ENCODE measurements at regions not wholly inside any gene's neighbourhood (a gene's known extent, or its start where the extent isn't known, plus 50 kb on each side); places are given as distances from the start of the nearest gene placed in this dataset.
"Not testable (repeated sequence)": the region's sequence is repeated elsewhere in the genome, so short reads cannot be mapped to it uniquely, and the experiment has no call there.

DNA sequence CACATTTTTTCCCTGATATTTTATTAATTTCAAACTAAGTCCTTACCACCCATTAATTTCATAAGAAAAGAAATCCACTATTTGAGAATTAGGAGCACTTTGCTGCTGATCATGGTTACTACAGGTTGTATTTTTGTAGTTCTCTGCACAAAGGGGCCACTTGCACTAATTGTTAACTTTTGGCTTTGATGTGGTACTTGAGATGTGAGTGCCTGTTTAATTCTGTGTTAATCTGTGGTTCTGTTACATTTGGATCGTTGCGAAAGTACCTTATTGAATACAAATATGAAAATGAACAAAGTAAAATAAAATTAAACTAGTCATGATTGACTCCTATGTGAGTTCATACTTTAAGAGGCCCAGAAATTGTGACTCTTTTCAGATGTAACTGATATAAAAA is 374.9 kb upstream of the RGS6 start:
- Mint-ChIP-seq H3K27ac (no peak overlapping the region), H3K4me1 (peaks cover 9 to 11% of the 10 kb centered on the region in 2 experiments), H3K9me3 (no peaks in the 10 kb centered on the region), H3K27me3 (ENCODE audit: low read depth) (no peaks in the 10 kb centered on the region), H3K36me3 (ENCODE audit: insufficient read depth in 1 of 3, low read depth in 3 of 3) (no peaks in the 10 kb centered on the region), H3K4me3 (no peak overlapping the region)
- no peak overlapping the region for H3K27ac ChIP-seq (ENCODE audit: insufficient read length, low read depth, low read length)
- H3K4me2 ChIP-seq (ENCODE audit: insufficient read depth, insufficient read length, low read length), result no peak overlapping the region
- H3K4me1 ChIP-seq (ENCODE audit: insufficient read depth, low read length), result no peaks in the 10 kb centered on the region; the same call in 1 of the 2 replicates
- H3K18ac ChIP-seq (ENCODE audit: insufficient read length, low read depth, low read length), result no peak overlapping the region
- TF ChIP-seq, protein P1, sequence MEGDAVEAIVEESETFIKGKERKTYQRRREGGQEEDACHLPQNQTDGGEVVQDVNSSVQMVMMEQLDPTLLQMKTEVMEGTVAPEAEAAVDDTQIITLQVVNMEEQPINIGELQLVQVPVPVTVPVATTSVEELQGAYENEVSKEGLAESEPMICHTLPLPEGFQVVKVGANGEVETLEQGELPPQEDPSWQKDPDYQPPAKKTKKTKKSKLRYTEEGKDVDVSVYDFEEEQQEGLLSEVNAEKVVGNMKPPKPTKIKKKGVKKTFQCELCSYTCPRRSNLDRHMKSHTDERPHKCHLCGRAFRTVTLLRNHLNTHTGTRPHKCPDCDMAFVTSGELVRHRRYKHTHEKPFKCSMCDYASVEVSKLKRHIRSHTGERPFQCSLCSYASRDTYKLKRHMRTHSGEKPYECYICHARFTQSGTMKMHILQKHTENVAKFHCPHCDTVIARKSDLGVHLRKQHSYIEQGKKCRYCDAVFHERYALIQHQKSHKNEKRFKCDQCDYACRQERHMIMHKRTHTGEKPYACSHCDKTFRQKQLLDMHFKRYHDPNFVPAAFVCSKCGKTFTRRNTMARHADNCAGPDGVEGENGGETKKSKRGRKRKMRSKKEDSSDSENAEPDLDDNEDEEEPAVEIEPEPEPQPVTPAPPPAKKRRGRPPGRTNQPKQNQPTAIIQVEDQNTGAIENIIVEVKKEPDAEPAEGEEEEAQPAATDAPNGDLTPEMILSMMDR (conservative IDR thresholded peaks at IDR 0.05), result no peak
- no peak overlapping the region for H3K56ac ChIP-seq (ENCODE audit: insufficient read length, low read depth, low read length)
- H3K9me3 ChIP-seq (ENCODE audit: control insufficient read depth, low read depth, low read length), result no peaks in the 10 kb centered on the region
- no peak overlapping the region for H2AFZ ChIP-seq (ENCODE audit: low read length)
- no peak overlapping the region for H2AK5ac ChIP-seq (ENCODE audit: insufficient read length, low read length)
- H3K9ac ChIP-seq (ENCODE audit: extremely low read depth, insufficient read length, low read length), result no peak overlapping the region
- H2BK5ac ChIP-seq (ENCODE audit: insufficient read length, low read length), result no peak overlapping the region
- H4K5ac ChIP-seq (ENCODE audit: insufficient read length, low read depth, low read length), result no peak overlapping the region
- no peaks in the 10 kb centered on the region for H3K79me1 ChIP-seq (ENCODE audit: insufficient read depth, low read depth, low read length, poor library complexity, severe bottlenecking)
- no peak for DNase-seq
- no peak overlapping the region for H2BK120ac ChIP-seq (ENCODE audit: low read depth, low read length, poor library complexity, severe bottlenecking)
- H3K27me3 ChIP-seq (ENCODE audit: insufficient read depth, low read length), result no peaks in the 10 kb centered on the region
- H3K4ac ChIP-seq (ENCODE audit: low read depth, low read length), result no peak overlapping the region
- no peak overlapping the region for H3K23ac ChIP-seq (ENCODE audit: insufficient read length, low read depth, low read length)
- H3T11ph ChIP-seq (ENCODE audit: low read length), result no peak overlapping the region
- H4K91ac ChIP-seq (ENCODE audit: insufficient read length, low read depth, low read length), result no peak overlapping the region
- no peak overlapping the region for H4K8ac ChIP-seq (replicated peaks; ENCODE audit: insufficient read length, low read depth, low read length)
- H2BK12ac ChIP-seq (ENCODE audit: insufficient read length, low read depth, low read length), result no peak overlapping the region
- no peaks in the 10 kb centered on the region for H4K20me1 ChIP-seq (ENCODE audit: control insufficient read depth, insufficient read depth, insufficient read length)
- H2BK15ac ChIP-seq (ENCODE audit: low read depth, low read length), result no peak overlapping the region
- no peak overlapping the region for H2BK20ac ChIP-seq (ENCODE audit: low read depth, low read length, poor library complexity, severe bottlenecking)
- no CpG with 5 or more reads among the region's 2 CpGs for WGBS (ENCODE audit: extremely low coverage, insufficient read length, low lambda C conversion rate)
- no peaks in the 10 kb centered on the region for H3K23me2 ChIP-seq (ENCODE audit: insufficient read length, low read depth, low read length, poor library complexity, severe bottlenecking)
- H3K14ac ChIP-seq (ENCODE audit: insufficient read depth, low read length), result no peak overlapping the region
- no peaks in the 10 kb centered on the region for H3K79me2 ChIP-seq (ENCODE audit: insufficient read depth, low read length)

DNA sequence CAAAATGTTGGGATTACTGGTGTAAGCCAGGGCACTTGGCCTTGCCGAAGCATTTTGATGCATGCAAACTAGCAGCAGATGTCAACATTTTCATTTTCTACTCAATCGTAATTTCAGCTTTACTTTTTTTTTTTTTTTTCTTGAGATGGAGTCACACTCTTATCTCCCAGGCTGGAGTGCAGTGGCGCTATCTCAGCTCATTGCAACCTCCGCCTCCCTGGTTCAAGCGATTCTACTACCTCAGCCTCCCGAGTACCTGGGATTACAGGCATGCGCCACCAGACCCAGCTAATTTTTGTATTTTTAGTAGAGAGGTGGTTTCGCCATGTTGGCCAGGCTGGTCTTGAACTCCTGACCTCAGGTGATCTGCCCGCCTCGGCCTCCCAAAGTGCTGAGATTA is 373.3 kb upstream of the RGS6 start:
- not testable (repeated sequence) for H3K4me3 Mint-ChIP-seq; DNase-seq; H3K27ac Mint-ChIP-seq; H3K4me2 ChIP-seq (ENCODE audit: insufficient read depth, insufficient read length, low read length); H3K14ac ChIP-seq (ENCODE audit: insufficient read depth, low read length); H3K9me3 ChIP-seq (ENCODE audit: control insufficient read depth, low read depth, low read length); H2AK5ac ChIP-seq (ENCODE audit: insufficient read length, low read length); H3T11ph ChIP-seq (ENCODE audit: low read length); H3K27me3 ChIP-seq (ENCODE audit: insufficient read depth, low read length); H2BK5ac ChIP-seq (ENCODE audit: insufficient read length, low read length); H3K23ac ChIP-seq (ENCODE audit: insufficient read length, low read depth, low read length); H3K36me3 Mint-ChIP-seq (ENCODE audit: insufficient read depth in 1 of 3, low read depth in 3 of 3); H3K79me2 ChIP-seq (ENCODE audit: insufficient read depth, low read length); H3K27ac ChIP-seq (ENCODE audit: insufficient read length, low read depth, low read length); H2BK15ac ChIP-seq (ENCODE audit: low read depth, low read length); H3K27me3 Mint-ChIP-seq (ENCODE audit: low read depth); H3K9ac ChIP-seq (ENCODE audit: extremely low read depth, insufficient read length, low read length); H3K4me1 ChIP-seq (ENCODE audit: insufficient read depth, low read length); H4K5ac ChIP-seq (ENCODE audit: insufficient read length, low read depth, low read length); H2AFZ ChIP-seq (ENCODE audit: low read length); H3K79me1 ChIP-seq (ENCODE audit: insufficient read depth, low read depth, low read length, poor library complexity, severe bottlenecking); H2BK20ac ChIP-seq (ENCODE audit: low read depth, low read length, poor library complexity, severe bottlenecking); H4K91ac ChIP-seq (ENCODE audit: insufficient read length, low read depth, low read length); H3K56ac ChIP-seq (ENCODE audit: insufficient read length, low read depth, low read length); H4K20me1 ChIP-seq (ENCODE audit: control insufficient read depth, insufficient read depth, insufficient read length); H4K8ac ChIP-seq (replicated peaks; ENCODE audit: insufficient read length, low read depth, low read length); H3K18ac ChIP-seq (ENCODE audit: insufficient read length, low read depth, low read length); H3K4ac ChIP-seq (ENCODE audit: low read depth, low read length); H3K23me2 ChIP-seq (ENCODE audit: insufficient read length, low read depth, low read length, poor library complexity, severe bottlenecking); H2BK12ac ChIP-seq (ENCODE audit: insufficient read length, low read depth, low read length); H2BK120ac ChIP-seq (ENCODE audit: low read depth, low read length, poor library complexity, severe bottlenecking); H3K9me3 Mint-ChIP-seq
- WGBS (ENCODE audit: extremely low coverage, insufficient read length, low lambda C conversion rate), result no CpG with 5 or more reads among the region's 10 CpGs
- H3K4me1 Mint-ChIP-seq, result peaks cover 15 to 16% of the 10 kb centered on the region in 2 experiments
